A673 (cell line): ENCODE measurements at regions not wholly inside any gene's neighbourhood (a gene's known extent, or its start where the extent isn't known, plus 50 kb on each side); places are given as distances from the start of the nearest gene placed in this dataset.

Experiments
- CTCF ChIP-seq: fragments of 300-800, 200-600 bp; sonication (generic); conservative IDR thresholded peaks from 2 replicates; pipeline ENCODE4 v1.5.1; 2017; ENCODE audit warnings: low read depth, mild to moderate bottlenecking, antibody characterized with exemption, low read length, moderate library complexity, mixed read lengths
- EZH2 ChIP-seq: fragments of 200-600 bp; sonication (generic); IDR thresholded peaks from 2 replicates; pipeline ENCODE4 v1.6.1; 2017; ENCODE audit warnings: borderline replicate concordance, low read depth, mild to moderate bottlenecking, mixed read lengths, antibody characterized with exemption, low read length; ENCODE audit not compliant: poor library complexity, severe bottlenecking

DNA sequence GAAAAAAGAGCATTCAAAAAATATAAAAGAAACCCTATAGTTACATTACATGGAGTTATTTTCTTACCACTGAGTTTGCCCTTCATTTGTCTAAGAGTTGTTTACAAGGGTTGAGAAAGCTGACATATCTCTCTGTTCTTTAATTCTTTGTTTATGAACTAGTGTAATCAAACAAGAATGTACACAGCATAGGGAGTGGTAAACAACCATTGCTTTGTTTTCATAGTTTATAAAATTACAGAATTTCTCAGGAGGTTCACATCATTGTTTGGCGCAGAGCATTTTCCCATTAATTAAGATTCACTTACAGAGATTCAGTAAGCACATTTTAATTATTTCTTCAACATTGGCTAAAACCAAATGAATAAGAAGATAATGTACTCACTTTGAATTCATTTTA, 87.6 kb downstream of the IFI44 start:
- TF ChIP-seq CTCF: no peak
- TF ChIP-seq EZH2: no peak
